NCI-H1436 treated with DMSO at 0.1 percent for 48 hours (cell line): ENCODE measurements at regions not wholly inside any gene's neighbourhood (a gene's known extent, or its start where the extent isn't known, plus 50 kb on each side); places are given as distances from the start of the nearest gene placed in this dataset.

Experiments
- DNase-seq: peaks from one replicate; lab custom pipeline; 2025; lab: John Stamatoyannopoulos, UW

- no peak for DNase-seq
Measured at GRCh38 chr15:81595752-81596151, 221.7 kb upstream of the TMC3 start.

GRCh38 chr15:81589671-81590070, 215.7 kb upstream of the TMC3 start:
- no peak for DNase-seq

- peak; percentile 62 for DNase-seq
Measured at GRCh38 chr15:81575436-81576123, 201.6 kb upstream of the TMC3 start.

GRCh38 chr15:81573098-81573746, 199.2 kb upstream of the TMC3 start:
- no peak for DNase-seq

GRCh38 chr15:81572190-81572589, 198.2 kb upstream of the TMC3 start:
- no peak for DNase-seq

- no peak for DNase-seq
Measured at GRCh38 chr15:81569286-81570080, 195.5 kb upstream of the TMC3 start.

- no peak for DNase-seq
Measured at GRCh38 chr15:81567924-81568323, 193.9 kb upstream of the TMC3 start.

GRCh38 chr15:81562986-81563385, 189.0 kb upstream of the TMC3 start:
- DNase-seq, result no peak

GRCh38 chr15:81560405-81560804, 186.4 kb upstream of the TMC3 start:
- DNase-seq, result no peak

GRCh38 chr15:81558056-81558455, 184.0 kb upstream of the TMC3 start:
- no peak for DNase-seq

GRCh38 chr15:81555346-81555745, 181.3 kb upstream of the TMC3 start:
- DNase-seq, result no peak

- DNase-seq, result no peak
Measured at GRCh38 chr15:81548365-81549130, 174.5 kb upstream of the TMC3 start.

GRCh38 chr15:81547521-81548132, 173.6 kb upstream of the TMC3 start:
- no peak for DNase-seq

GRCh38 chr15:81544385-81544784, 170.4 kb upstream of the TMC3 start:
- no peak for DNase-seq

GRCh38 chr15:81540909-81541308, 166.9 kb upstream of the TMC3 start:
- no peak for DNase-seq

- no peak for DNase-seq
Measured at GRCh38 chr15:81536356-81536755, 162.3 kb upstream of the TMC3 start.

GRCh38 chr15:81534124-81534523, 160.1 kb upstream of the TMC3 start:
- DNase-seq, result no peak

GRCh38 chr15:81532001-81532400, 158.0 kb upstream of the TMC3 start:
- DNase-seq, result no peak

GRCh38 chr15:81531109-81531592, 157.1 kb upstream of the TMC3 start:
- no peak for DNase-seq

- DNase-seq, result no peak
Measured at GRCh38 chr15:81530271-81530691, 156.3 kb upstream of the TMC3 start.

- no peak for DNase-seq
Measured at GRCh38 chr15:81529481-81529880, 155.5 kb upstream of the TMC3 start.

- no peak for DNase-seq
Measured at GRCh38 chr15:81526029-81526428, 152.0 kb upstream of the TMC3 start.
